HepG2 (cell line): ENCODE measurements at regions not wholly inside any gene's neighbourhood (a gene's known extent, or its start where the extent isn't known, plus 50 kb on each side); places are given as distances from the start of the nearest gene placed in this dataset.

ENCODE experiments used
- ATAC-seq: fragments of 200-7000 bp; cut with Tn5 transposase; 3 replicates; pipeline ENCODE4 v1.9.1; 2020; ENCODE audit warnings: mild to moderate bottlenecking, moderate library complexity
- BruUV-seq: library from RNA; stranded (reverse); fragments of 400-500 nt; replicated peaks from 2 replicates; lab custom pipeline; 2021; lab: Mats Ljungman, UMichigan
- CTCF ChIA-PET: fragments of 300-600 bp; formaldehyde crosslinking; extraction: SDS; loops from one replicate; lab custom pipeline; 2021; ENCODE audit warnings: low total read pairs, inconsistent platforms, low intra/inter-chr PET ratio; lab: Yijun Ruan, JAX
- POLR2A ChIA-PET: fragments of 350-600 bp; sonication (Branson Sonifier 250); formaldehyde crosslinking; loops from one replicate; lab custom pipeline; 2020; ENCODE audit warnings: antibody characterized with exemption, inconsistent platforms; lab: Yijun Ruan, JAX
- DNase-seq: peaks from one replicate; pipeline ENCODE4 v3.0.0-alpha.2; 2015; ENCODE audit warnings: low spot score
- FAIRE-seq: peaks from 3 replicates; lab custom pipeline; 2011; peaks lifted over from hg19 to GRCh38; lab: Jason Lieb, UNC
- H2AFZ ChIP-seq: one replicate; pipeline ENCODE4 v1.6.1; 2011; ENCODE audit warnings: low read length, inconsistent platforms
- H3K27ac ChIP-seq: fragments of 300-600 bp; 3 replicates; pipeline ENCODE4 v1.8.0; 2011; ENCODE audit warnings: mixed run types, mild to moderate bottlenecking, mixed read lengths, low read length, inconsistent platforms; ENCODE audit not compliant: insufficient read depth; ENCODE audit errors: extremely low read length
- H3K27me3 ChIP-seq, 2 experiments: fragments of 200-600 bp in 1 of 2; 2 replicates in 1 of 2; 3 replicates in 1 of 2; pipeline versions ENCODE4 v1.6.0 to v1.8.0; 2011; ENCODE audit warnings: low read length in 2 of 2, mild to moderate bottlenecking in 2 of 2, moderate library complexity in 2 of 2, inconsistent platforms in 1 of 2; ENCODE audit not compliant: insufficient read depth in 2 of 2, control insufficient read depth in 1 of 2
- H3K36me3 ChIP-seq, 2 experiments: fragments of 200-600 bp in 1 of 2; replicated peaks in 1 of 2; 2 replicates in 1 of 2; 3 replicates in 1 of 2; pipeline versions ENCODE4 v1.5.1 to v1.8.0; 2011; ENCODE audit warnings: low read length in 2 of 2, inconsistent platforms in 1 of 2; ENCODE audit not compliant: insufficient read depth in 2 of 2, control insufficient read depth in 1 of 2
- H3K4me1 ChIP-seq: 2 replicates; pipeline ENCODE4 v1.5.1; 2012; ENCODE audit warnings: low read length, inconsistent platforms; ENCODE audit not compliant: insufficient read depth
- H3K4me2 ChIP-seq: 2 replicates; pipeline ENCODE4 v1.6.0; 2011; ENCODE audit warnings: low read depth, low read length, inconsistent platforms
- H3K4me3 ChIP-seq, 3 experiments: fragments of 200-600 bp in 1 of 3; sonication (generic), shearing (Covaris generic) in 1 of 3; replicated peaks in 1 of 3; 2 replicates each; pipeline ENCODE4 v1.5.1; 2011 to 2016; ENCODE audit warnings: low read length in 3 of 3, inconsistent platforms in 2 of 3, low read depth in 2 of 3, mild to moderate bottlenecking in 2 of 3, control low read depth in 1 of 3, mixed read lengths in 1 of 3; ENCODE audit not compliant: insufficient read depth in 1 of 3
- H3K79me2 ChIP-seq: one replicate; pipeline ENCODE4 v1.6.1; 2011; ENCODE audit warnings: low read length, inconsistent platforms; ENCODE audit not compliant: insufficient read depth
- H3K9ac ChIP-seq: 2 replicates; pipeline ENCODE4 v1.6.0; 2011; ENCODE audit warnings: mild to moderate bottlenecking, low read depth, low read length, inconsistent platforms; ENCODE audit not compliant: insufficient read depth
- H3K9me3 ChIP-seq: 2 replicates; pipeline ENCODE4 v1.5.1; 2012; ENCODE audit warnings: mild to moderate bottlenecking, low read length
- H4K20me1 ChIP-seq: 2 replicates; pipeline ENCODE4 v1.6.0; 2011; ENCODE audit warnings: inconsistent platforms, mild to moderate bottlenecking, low read length, moderate library complexity; ENCODE audit not compliant: insufficient read depth
- BCL3 ChIP-seq: sonication (generic); formaldehyde crosslinking; IDR thresholded peaks from 2 replicates; pipeline ENCODE4 v1.5.1; 2020; ENCODE audit warnings: mild to moderate bottlenecking, missing genetic modification reagents, moderate library complexity
- HCFC1 ChIP-seq: fragments of 150-350 bp; IDR thresholded peaks from 2 replicates; pipeline ENCODE4 v1.6.1; 2014; ENCODE audit warnings: low read depth, low read length
- MAFF ChIP-seq: IDR thresholded peaks from 2 replicates; pipeline ENCODE4 v1.6.1; 2011; ENCODE audit warnings: low read depth, low read length, improper control_type of control experiment
- NFAT5 ChIP-seq: sonication (generic); formaldehyde crosslinking; IDR thresholded peaks from 2 replicates; pipeline ENCODE4 v1.4.0; 2020; ENCODE audit warnings: missing genetic modification reagents
- ZBTB1 ChIP-seq: sonication (generic); formaldehyde crosslinking; IDR thresholded peaks from 2 replicates; pipeline ENCODE4 v1.4.0; 2020; ENCODE audit warnings: missing genetic modification reagents, borderline replicate concordance
- ZFP37 ChIP-seq: sonication (generic); formaldehyde crosslinking; IDR thresholded peaks from 2 replicates; pipeline ENCODE4 v1.4.0; 2020; ENCODE audit warnings: missing genetic modification reagents, borderline replicate concordance
- ZKSCAN5 ChIP-seq: sonication (generic); formaldehyde crosslinking; IDR thresholded peaks from 2 replicates; pipeline ENCODE4 v1.5.1; 2020; ENCODE audit warnings: mild to moderate bottlenecking, missing genetic modification reagents
- ZNF124 ChIP-seq: sonication (generic); formaldehyde crosslinking; IDR thresholded peaks from 2 replicates; pipeline ENCODE4 v1.4.0; 2020; ENCODE audit warnings: missing genetic modification reagents
- ZNF280B ChIP-seq: sonication (generic); formaldehyde crosslinking; IDR thresholded peaks from 2 replicates; pipeline ENCODE4 v1.5.0; 2020; ENCODE audit warnings: missing genetic modification reagents, mild to moderate bottlenecking, borderline replicate concordance
- ZNF674 ChIP-seq: sonication (generic); formaldehyde crosslinking; IDR thresholded peaks from 2 replicates; pipeline ENCODE4 v1.5.0; 2020; ENCODE audit warnings: low read depth, mild to moderate bottlenecking, missing genetic modification reagents
- WGBS: methylation state at CpG from one replicate; pipeline ENCODE4 v1.1.6; 2017; ENCODE audit warnings: low lambda C conversion rate; 5-methylcytosine and 5-hydroxymethylcytosine counted together
- in situ Hi-C: cut with HindIII; loops from 2 replicates; pipeline ENCODE4 v1.10.0; 2017; ENCODE audit warnings: low pct_unique_long_range_greater_than_20kb; ENCODE audit not compliant: extremely low pct_ligation_motif_present
- intact Hi-C: fragments of 100-400 bp; cut with micrococcal nuclease; formaldehyde crosslinking; loops from one replicate; pipeline ENCODE4 v1.10.0; 2022; ENCODE audit not compliant: unreplicated experiment

GRCh38 chr2:212619954-212620353, 81.4 kb upstream of the ERBB4 start:
- no peak for FAIRE-seq
- Histone ChIP-seq H3K4me1 (no peaks in the 10 kb centered on the region), H3K36me3 (no peaks in the 10 kb centered on the region)
- in situ Hi-C loops (no loop called here), intact Hi-C loops (loop anchor here (2.0 kb wide), 1 partner anchor 23 kb away; no protein-coding TSS in a partner anchor)
- TF ChIP-seq ZKSCAN5 (CRISPR knock-in tag) (no peak), ZBTB1 (no peak), MAFF (no peak), ZNF124 (CRISPR knock-in tag) (no peak), HCFC1 (no peak), ZNF674 (CRISPR knock-in tag) (no peak), ZNF280B (CRISPR knock-in tag) (no peak)
- TF ChIP-seq, all 625 proteins: peak for 0
- Histone ChIP-seq H2AFZ (no peak overlapping the region), H3K79me2 (no peaks in the 10 kb centered on the region), H3K9me3 (no peaks in the 10 kb centered on the region), H3K4me3 (no peak overlapping the region), H3K27ac (no peak overlapping the region), H3K27me3 (no peaks in the 10 kb centered on the region), H3K4me2 (no peak overlapping the region), H4K20me1 (no peaks in the 10 kb centered on the region), H3K9ac (no peak overlapping the region)
- ChIA-PET POLR2A (no interaction called here), CTCF (no interaction called here)
- no peak for ATAC-seq
- BruUV-seq = no TSS peak
- WGBS = 5% methylated on average over 1 of the region's 1 CpG
- DNase-seq = no peak

GRCh38 chr2:212618636-212619035, 80.0 kb upstream of the ERBB4 start:
- H3K4me1 ChIP-seq = no peaks in the 10 kb centered on the region
- FAIRE-seq = no peak
- H3K9ac ChIP-seq = no peak overlapping the region
- no peak for ATAC-seq
- H4K20me1 ChIP-seq = no peaks in the 10 kb centered on the region
- no peak overlapping the region for H2AFZ ChIP-seq
- H3K79me2 ChIP-seq = no peaks in the 10 kb centered on the region
- ChIA-PET CTCF (no interaction called here), POLR2A (no interaction called here)
- intact Hi-C loops = no loop called here
- 0% methylated on average over 2 of the region's 2 CpGs for WGBS
- H3K27me3 ChIP-seq = no peaks in the 10 kb centered on the region
- in situ Hi-C loops = no loop called here
- no TSS peak for BruUV-seq
- no peaks in the 10 kb centered on the region for H3K36me3 ChIP-seq
- no peak overlapping the region for H3K27ac ChIP-seq
- no peak overlapping the region for H3K4me3 ChIP-seq
- DNase-seq = no peak
- no peaks in the 10 kb centered on the region for H3K9me3 ChIP-seq
- no peak overlapping the region for H3K4me2 ChIP-seq
- TF ChIP-seq NFAT5 (CRISPR knock-in tag) (no peak), BCL3 (CRISPR knock-in tag) (no peak), ZFP37 (CRISPR knock-in tag) (no peak)
